PC-9 (cell line): ENCODE measurements at regions not wholly inside any gene's neighbourhood (a gene's known extent, or its start where the extent isn't known, plus 50 kb on each side); places are given as distances from the start of the nearest gene placed in this dataset.

Source experiments
- EZH2 ChIP-seq: fragments of 200-600 bp; sonication (generic); IDR thresholded peaks from 2 replicates; pipeline ENCODE4 v1.8.0; 2017; ENCODE audit warnings: antibody characterized with exemption, low read depth
- TF ChIP-seq, protein P1 (sequence below): fragments of 200-600 bp; sonication (generic); conservative IDR thresholded peaks from 2 replicates; pipeline ENCODE4 v1.6.1; 2017; ENCODE audit warnings: mixed run types, antibody characterized with exemption, mild to moderate bottlenecking, moderate library complexity

DNA sequence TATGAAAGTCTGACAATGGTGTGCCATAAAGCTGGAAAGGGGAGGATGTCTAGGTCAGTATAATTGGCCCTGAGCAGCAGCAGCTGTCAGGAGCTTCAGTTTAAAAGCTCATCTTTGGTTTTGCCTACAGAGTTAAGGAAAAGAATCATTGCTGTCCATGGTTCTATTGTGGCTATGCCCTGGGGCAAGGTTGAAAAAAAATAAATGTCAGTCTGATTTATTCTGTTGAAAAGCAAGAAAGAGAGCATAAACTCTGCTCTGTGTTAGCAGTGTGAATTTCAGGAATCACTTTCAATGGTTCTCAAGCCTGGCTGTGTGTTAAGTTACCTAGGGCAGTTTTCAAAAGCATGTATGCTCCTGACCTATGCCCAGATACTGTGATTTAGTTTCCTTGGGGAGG, 446.7 kb downstream of the SETBP1 start:
- TF ChIP-seq, protein P1, sequence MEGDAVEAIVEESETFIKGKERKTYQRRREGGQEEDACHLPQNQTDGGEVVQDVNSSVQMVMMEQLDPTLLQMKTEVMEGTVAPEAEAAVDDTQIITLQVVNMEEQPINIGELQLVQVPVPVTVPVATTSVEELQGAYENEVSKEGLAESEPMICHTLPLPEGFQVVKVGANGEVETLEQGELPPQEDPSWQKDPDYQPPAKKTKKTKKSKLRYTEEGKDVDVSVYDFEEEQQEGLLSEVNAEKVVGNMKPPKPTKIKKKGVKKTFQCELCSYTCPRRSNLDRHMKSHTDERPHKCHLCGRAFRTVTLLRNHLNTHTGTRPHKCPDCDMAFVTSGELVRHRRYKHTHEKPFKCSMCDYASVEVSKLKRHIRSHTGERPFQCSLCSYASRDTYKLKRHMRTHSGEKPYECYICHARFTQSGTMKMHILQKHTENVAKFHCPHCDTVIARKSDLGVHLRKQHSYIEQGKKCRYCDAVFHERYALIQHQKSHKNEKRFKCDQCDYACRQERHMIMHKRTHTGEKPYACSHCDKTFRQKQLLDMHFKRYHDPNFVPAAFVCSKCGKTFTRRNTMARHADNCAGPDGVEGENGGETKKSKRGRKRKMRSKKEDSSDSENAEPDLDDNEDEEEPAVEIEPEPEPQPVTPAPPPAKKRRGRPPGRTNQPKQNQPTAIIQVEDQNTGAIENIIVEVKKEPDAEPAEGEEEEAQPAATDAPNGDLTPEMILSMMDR = no peak
- no peak for TF ChIP-seq EZH2
